Fibroblast of lung (primary cell): ENCODE measurements at regions not wholly inside any gene's neighbourhood (a gene's known extent, or its start where the extent isn't known, plus 50 kb on each side); places are given as distances from the start of the nearest gene placed in this dataset.

Experiments used
- DNase-seq, 2 donors: peaks; one replicate each; pipeline versions ENCODE4 v3.0.0 to v3.0.0-alpha.2; 2010; ENCODE audit warnings: low read depth in 2 of 2
- H2AFZ ChIP-seq: 2 replicates; pipeline ENCODE4 v1.5.1; 2012; ENCODE audit warnings: low read length, control low read depth, inconsistent platforms
- H3K27ac ChIP-seq: 2 replicates; pipeline ENCODE4 v1.5.1; 2011; ENCODE audit warnings: low read length, control low read depth; ENCODE audit not compliant: insufficient read depth
- H3K27me3 ChIP-seq: 2 replicates; pipeline ENCODE4 v1.5.1; 2011; ENCODE audit warnings: mild to moderate bottlenecking, low read length; ENCODE audit not compliant: control insufficient read depth, insufficient read depth
- H3K36me3 ChIP-seq: 2 replicates; pipeline ENCODE4 v1.5.1; 2011; ENCODE audit warnings: low read length; ENCODE audit not compliant: control insufficient read depth, insufficient read depth
- H3K4me1 ChIP-seq: 2 replicates; pipeline ENCODE4 v1.5.1; 2011; ENCODE audit warnings: low read length; ENCODE audit not compliant: control insufficient read depth, insufficient read depth; ENCODE audit errors: extremely low read depth
- H3K4me2 ChIP-seq: 2 replicates; pipeline ENCODE4 v1.5.1; 2011; ENCODE audit warnings: low read length, control low read depth; ENCODE audit not compliant: insufficient read depth; ENCODE audit errors: extremely low read depth
- H3K4me3 ChIP-seq, 4 experiments: fragments of 200-600 bp in 1 of 4; sonication (generic) in 1 of 4; replicated peaks in 1 of 4; 2 replicates each; pipeline ENCODE4 v1.5.1; 2011 to 2016; ENCODE audit warnings: low read length in 4 of 4, low read depth in 3 of 4, mild to moderate bottlenecking in 3 of 4, control low read depth in 2 of 4, inconsistent platforms in 1 of 4, mixed read lengths in 1 of 4; ENCODE audit not compliant: insufficient read depth in 1 of 4; ENCODE audit errors: control extremely low read depth in 1 of 4
- H3K79me2 ChIP-seq: 2 replicates; pipeline ENCODE4 v1.5.1; 2012; ENCODE audit warnings: mild to moderate bottlenecking, low read length, inconsistent platforms; ENCODE audit not compliant: control insufficient read depth, insufficient read depth
- H3K9ac ChIP-seq: 2 replicates; pipeline ENCODE4 v1.5.1; 2011; ENCODE audit warnings: mild to moderate bottlenecking, low read length, control low read depth; ENCODE audit not compliant: insufficient read depth
- H3K9me3 ChIP-seq: 2 replicates; pipeline ENCODE4 v1.5.1; 2012; ENCODE audit warnings: low read depth, low read length; ENCODE audit not compliant: control insufficient read depth, insufficient read depth
- H4K20me1 ChIP-seq: 2 replicates; pipeline ENCODE4 v1.5.1; 2011; ENCODE audit warnings: low read length; ENCODE audit not compliant: control insufficient read depth, insufficient read depth; ENCODE audit errors: extremely low read depth
- EZH2 ChIP-seq: IDR thresholded peaks from 2 replicates; pipeline ENCODE4 v1.5.1; 2012; ENCODE audit warnings: low read length, control low read depth, mild to moderate bottlenecking; ENCODE audit errors: missing control alignments
- TF ChIP-seq, protein P1 (sequence below), 2 donors: IDR thresholded peaks in 1 of 2; conservative IDR thresholded peaks in 1 of 2; 1 replicate in 1 of 2; 2 replicates in 1 of 2; pipeline ENCODE4 v1.5.1; 2011 to 2012; ENCODE audit warnings: low read length in 2 of 2, control low read depth in 1 of 2, inconsistent platforms in 1 of 2, low read depth in 1 of 2, mild to moderate bottlenecking in 1 of 2

DNA sequence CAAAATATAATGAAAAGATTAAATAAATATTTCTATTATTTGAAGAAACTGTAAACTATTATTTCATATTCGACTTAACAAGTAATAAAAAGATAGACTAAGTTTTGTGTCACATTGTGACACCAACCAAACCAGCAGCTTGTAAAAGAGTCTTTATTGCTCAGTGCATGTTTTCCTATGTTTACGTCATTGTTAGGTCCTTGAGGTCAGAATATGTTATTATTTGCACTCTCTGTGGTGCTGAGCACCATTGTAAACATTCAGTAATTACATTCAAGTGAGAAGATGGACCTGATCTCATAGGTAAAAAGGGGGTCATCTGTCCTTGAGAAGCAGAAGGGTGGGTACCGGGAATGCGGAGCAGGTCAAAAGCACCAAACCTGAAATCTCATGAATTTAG, 1999.1 kb upstream of the CELF4 start:
- Histone ChIP-seq H3K9me3 (no peaks in the 10 kb centered on the region), H3K9ac (no peak overlapping the region), H2AFZ (no peak overlapping the region), H3K4me3 (no peak overlapping the region), H3K27me3 (no peaks in the 10 kb centered on the region), H3K36me3 (no peaks in the 10 kb centered on the region), H4K20me1 (no peaks in the 10 kb centered on the region), H3K4me2 (no peak overlapping the region), H3K79me2 (no peaks in the 10 kb centered on the region), H3K27ac (no peak overlapping the region), H3K4me1 (no peaks in the 10 kb centered on the region)
- TF ChIP-seq EZH2 = no peak
- TF ChIP-seq, protein P1, sequence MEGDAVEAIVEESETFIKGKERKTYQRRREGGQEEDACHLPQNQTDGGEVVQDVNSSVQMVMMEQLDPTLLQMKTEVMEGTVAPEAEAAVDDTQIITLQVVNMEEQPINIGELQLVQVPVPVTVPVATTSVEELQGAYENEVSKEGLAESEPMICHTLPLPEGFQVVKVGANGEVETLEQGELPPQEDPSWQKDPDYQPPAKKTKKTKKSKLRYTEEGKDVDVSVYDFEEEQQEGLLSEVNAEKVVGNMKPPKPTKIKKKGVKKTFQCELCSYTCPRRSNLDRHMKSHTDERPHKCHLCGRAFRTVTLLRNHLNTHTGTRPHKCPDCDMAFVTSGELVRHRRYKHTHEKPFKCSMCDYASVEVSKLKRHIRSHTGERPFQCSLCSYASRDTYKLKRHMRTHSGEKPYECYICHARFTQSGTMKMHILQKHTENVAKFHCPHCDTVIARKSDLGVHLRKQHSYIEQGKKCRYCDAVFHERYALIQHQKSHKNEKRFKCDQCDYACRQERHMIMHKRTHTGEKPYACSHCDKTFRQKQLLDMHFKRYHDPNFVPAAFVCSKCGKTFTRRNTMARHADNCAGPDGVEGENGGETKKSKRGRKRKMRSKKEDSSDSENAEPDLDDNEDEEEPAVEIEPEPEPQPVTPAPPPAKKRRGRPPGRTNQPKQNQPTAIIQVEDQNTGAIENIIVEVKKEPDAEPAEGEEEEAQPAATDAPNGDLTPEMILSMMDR (conservative IDR thresholded peaks at IDR 0.05 in 1 of 2, IDR thresholded peaks at IDR 0.05 in 1 of 2; ENCODE audit: low read depth in 1 of 2, low read length in 2 of 2) = no peak
- no peak for DNase-seq

DNA sequence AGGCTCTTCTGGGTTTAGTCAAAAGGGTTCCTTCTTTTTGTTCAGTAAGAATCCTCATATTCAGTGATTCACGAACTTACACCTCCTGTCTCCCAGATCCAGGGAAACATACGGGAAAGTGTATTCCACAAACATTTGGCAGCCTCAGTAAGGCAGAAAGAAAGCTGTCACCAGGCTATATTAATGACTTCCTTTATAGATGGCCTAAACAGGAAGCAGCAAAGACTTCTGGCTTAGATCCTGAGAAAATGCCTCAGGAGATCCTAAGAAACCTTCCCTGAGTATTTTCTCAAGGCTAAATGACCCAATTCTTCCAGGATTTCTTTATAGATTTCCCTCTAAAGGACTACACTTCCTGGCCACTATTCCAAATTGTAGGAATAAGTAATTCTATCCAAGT, 1995.5 kb upstream of the CELF4 start:
- no peaks in the 10 kb centered on the region for H3K79me2 ChIP-seq
- H3K9ac ChIP-seq = no peak overlapping the region
- no peaks in the 10 kb centered on the region for H3K9me3 ChIP-seq
- H3K4me1 ChIP-seq = no peaks in the 10 kb centered on the region
- peak; percentile 27 to 68 for DNase-seq
- no peak overlapping the region for H3K27ac ChIP-seq
- TF ChIP-seq, protein P1 (conservative IDR thresholded peaks at IDR 0.05 in 1 of 2, IDR thresholded peaks at IDR 0.05 in 1 of 2; ENCODE audit: low read depth in 1 of 2, low read length in 2 of 2) = no peak
- TF ChIP-seq EZH2 = no peak
- no peaks in the 10 kb centered on the region for H4K20me1 ChIP-seq
- no peak overlapping the region for H3K4me2 ChIP-seq
- H2AFZ ChIP-seq = no peak overlapping the region
- no peaks in the 10 kb centered on the region for H3K27me3 ChIP-seq
- H3K4me3 ChIP-seq = no peak overlapping the region
- no peaks in the 10 kb centered on the region for H3K36me3 ChIP-seq

- no peaks in the 10 kb centered on the region for H3K9me3 ChIP-seq
- no peak for TF ChIP-seq EZH2
- TF ChIP-seq, protein P1 (conservative IDR thresholded peaks at IDR 0.05 in 1 of 2, IDR thresholded peaks at IDR 0.05 in 1 of 2; ENCODE audit: low read depth in 1 of 2, low read length in 2 of 2) = no peak
Measured at GRCh38 chr18:39558658-39559057, 1993.1 kb upstream of the CELF4 start.

More at GRCh38 chr18:39558658-39559057, 1993.1 kb upstream of the CELF4 start:
- no peaks in the 10 kb centered on the region for H3K79me2 ChIP-seq
- H3K4me1 ChIP-seq = no peaks in the 10 kb centered on the region
- H2AFZ ChIP-seq = no peak overlapping the region
- no peaks in the 10 kb centered on the region for H4K20me1 ChIP-seq
- H3K4me3 ChIP-seq = no peak overlapping the region
- no peaks in the 10 kb centered on the region for H3K36me3 ChIP-seq
- H3K27ac ChIP-seq = no peak overlapping the region
- H3K27me3 ChIP-seq = no peaks in the 10 kb centered on the region
- no peak overlapping the region for H3K9ac ChIP-seq
- DNase-seq = peak in 1 of 2 donors; percentile 53
- no peak overlapping the region for H3K4me2 ChIP-seq
